ENCODE measurements at regions not wholly inside any gene's neighbourhood (a gene's known extent, or its start where the extent isn't known, plus 50 kb on each side); places are given as distances from the start of the nearest gene placed in this dataset.

DNA sequence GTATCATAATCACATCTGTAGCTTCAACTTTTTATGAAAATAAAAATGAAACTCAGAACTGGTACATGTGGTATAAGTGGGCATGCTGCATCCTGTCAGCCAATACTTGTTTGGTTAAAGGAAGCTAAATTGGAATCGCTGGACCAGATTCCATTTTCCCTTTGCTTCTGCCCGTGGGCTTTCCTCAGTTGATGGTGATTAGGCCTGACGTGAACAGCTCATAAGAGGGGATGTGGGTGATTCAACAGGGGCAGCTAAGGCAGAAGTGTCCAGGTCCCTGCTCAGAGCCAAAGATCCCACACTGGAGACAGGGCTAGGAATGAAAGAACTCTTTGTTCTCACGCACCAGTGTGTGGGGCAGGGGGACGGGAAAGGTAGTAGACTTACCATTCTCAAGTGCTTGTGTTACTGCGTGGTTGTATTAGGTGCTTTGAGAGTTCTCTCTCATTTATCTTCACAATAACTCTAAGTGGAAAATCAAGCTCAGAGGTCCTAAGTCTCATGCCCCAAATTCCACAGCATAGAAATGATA is 63.2 kb upstream of the GUCY1A1 start:
- no peaks in the 10 kb centered on the region for H3K36me3 ChIP-seq (ENCODE audit: control insufficient read depth, insufficient read depth, low read length)
- no peak for DNase-seq (ENCODE audit: low read depth)
- H3K27me3 ChIP-seq (ENCODE audit: control insufficient read depth, insufficient read depth, low read length) = no peaks in the 10 kb centered on the region
- ChIA-PET POLR2A (no interaction called here), CTCF (no interaction called here)
- no peak overlapping the region for H3K4me3 ChIP-seq (ENCODE audit: low read depth, low read length)
- TF ChIP-seq, protein P1, sequence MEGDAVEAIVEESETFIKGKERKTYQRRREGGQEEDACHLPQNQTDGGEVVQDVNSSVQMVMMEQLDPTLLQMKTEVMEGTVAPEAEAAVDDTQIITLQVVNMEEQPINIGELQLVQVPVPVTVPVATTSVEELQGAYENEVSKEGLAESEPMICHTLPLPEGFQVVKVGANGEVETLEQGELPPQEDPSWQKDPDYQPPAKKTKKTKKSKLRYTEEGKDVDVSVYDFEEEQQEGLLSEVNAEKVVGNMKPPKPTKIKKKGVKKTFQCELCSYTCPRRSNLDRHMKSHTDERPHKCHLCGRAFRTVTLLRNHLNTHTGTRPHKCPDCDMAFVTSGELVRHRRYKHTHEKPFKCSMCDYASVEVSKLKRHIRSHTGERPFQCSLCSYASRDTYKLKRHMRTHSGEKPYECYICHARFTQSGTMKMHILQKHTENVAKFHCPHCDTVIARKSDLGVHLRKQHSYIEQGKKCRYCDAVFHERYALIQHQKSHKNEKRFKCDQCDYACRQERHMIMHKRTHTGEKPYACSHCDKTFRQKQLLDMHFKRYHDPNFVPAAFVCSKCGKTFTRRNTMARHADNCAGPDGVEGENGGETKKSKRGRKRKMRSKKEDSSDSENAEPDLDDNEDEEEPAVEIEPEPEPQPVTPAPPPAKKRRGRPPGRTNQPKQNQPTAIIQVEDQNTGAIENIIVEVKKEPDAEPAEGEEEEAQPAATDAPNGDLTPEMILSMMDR (IDR thresholded peaks at IDR 0.05; ENCODE audit: insufficient read depth, low read depth, low read length) = no peak

DNA sequence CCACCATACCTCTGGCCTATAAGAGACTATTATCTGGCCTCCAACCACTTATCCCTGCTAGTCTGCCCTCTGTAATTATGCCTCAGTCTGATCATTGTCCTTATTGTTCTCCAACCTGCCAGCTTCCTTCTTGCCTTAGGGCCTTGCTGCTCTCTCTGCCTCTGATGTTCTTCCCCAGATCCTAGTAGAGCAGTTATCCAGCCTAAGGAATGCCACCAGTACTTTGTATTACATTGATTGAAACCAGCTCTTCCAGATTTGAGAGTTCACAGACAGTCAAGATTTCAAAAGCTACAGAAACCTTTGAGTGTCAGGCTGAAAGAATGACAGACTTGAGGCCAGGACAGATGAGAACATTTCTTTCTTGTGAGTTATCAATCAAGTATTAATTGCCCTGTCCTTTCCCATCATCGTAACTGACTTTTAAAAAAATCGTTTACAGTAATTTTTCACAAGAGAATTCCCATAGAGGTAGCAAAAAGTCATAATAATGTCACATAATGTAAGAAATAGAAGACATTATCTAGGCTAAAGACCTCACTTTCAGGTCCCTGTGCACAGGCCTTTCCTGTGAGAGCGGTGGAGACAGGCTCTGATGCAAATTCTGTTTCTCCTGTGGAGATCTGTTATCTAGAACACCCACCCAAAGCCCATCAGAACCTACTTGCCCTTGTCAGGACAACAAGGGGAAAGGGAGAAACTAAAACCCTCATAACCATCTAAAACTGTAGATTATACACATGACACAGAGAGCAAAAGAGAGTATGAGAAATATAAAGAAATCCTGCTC is 64.1 kb upstream of the GUCY1A1 start:
- Histone ChIP-seq H3K36me3 (ENCODE audit: control insufficient read depth, insufficient read depth, low read length) (no peaks in the 10 kb centered on the region), H3K4me3 (ENCODE audit: low read depth, low read length) (no peak overlapping the region), H3K27me3 (ENCODE audit: control insufficient read depth, insufficient read depth, low read length) (no peaks in the 10 kb centered on the region)
- TF ChIP-seq, protein P1 (IDR thresholded peaks at IDR 0.05; ENCODE audit: insufficient read depth, low read depth, low read length) = no peak
- POLR2A ChIA-PET = no interaction called here
- no peak for DNase-seq (ENCODE audit: low read depth)
- CTCF ChIA-PET = interaction anchor here (0.7 kb wide), 1 partner anchor 103 kb away, joined by 4 read pairs; no protein-coding TSS in a partner anchor

DNA sequence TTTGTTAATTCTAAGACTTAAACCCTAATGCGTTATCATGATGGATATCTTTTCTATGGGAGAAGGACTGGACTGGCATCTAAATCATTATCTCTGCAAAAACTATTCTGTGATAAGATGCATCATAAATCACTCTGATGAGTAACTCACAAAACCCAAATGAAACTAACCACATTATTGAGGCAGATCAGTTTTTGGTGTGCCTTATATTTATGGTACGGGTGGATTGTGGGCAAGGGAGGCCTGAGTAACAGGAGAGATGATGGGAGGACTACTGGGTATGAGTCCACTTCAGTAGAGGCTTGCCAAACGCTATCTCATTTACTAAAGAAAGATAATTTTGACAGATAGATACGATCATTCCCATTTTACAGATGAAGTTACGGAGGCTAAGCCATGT is 66.4 kb upstream of the GUCY1A1 start:
- Histone ChIP-seq H3K36me3 (ENCODE audit: control insufficient read depth, insufficient read depth, low read length) (no peaks in the 10 kb centered on the region), H3K4me3 (ENCODE audit: low read depth, low read length) (no peak overlapping the region), H3K27me3 (ENCODE audit: control insufficient read depth, insufficient read depth, low read length) (no peaks in the 10 kb centered on the region)
- TF ChIP-seq, protein P1 (IDR thresholded peaks at IDR 0.05; ENCODE audit: insufficient read depth, low read depth, low read length) = no peak
- no peak for DNase-seq (ENCODE audit: low read depth)
- ChIA-PET CTCF (no interaction called here), POLR2A (no interaction called here)

DNA sequence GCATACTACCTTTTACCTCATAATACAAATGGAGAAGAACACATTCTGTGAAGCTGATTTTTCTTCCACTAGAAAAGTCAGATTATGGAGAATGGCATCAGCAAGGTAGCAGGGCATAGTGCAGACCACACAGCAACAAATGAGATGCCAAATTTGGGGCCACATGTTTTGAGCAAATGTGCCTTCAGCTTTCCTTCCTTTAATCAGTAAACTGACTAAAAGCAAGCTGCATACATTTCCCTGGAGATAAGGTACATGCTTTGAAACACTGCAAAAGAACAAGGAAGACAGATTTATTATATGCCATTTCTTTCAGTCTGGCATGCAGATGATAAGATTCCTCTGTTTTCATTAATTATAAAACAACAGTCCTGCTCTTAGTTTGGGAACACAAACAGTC is 67.1 kb upstream of the GUCY1A1 start:
- POLR2A ChIA-PET = no interaction called here

GRCh38 chr4:155599085-155599484 is 67.6 kb upstream of the GUCY1A1 start:
- Histone ChIP-seq H3K27me3 (ENCODE audit: control insufficient read depth, insufficient read depth, low read length) (no peaks in the 10 kb centered on the region), H3K4me3 (ENCODE audit: low read depth, low read length) (no peak overlapping the region), H3K36me3 (ENCODE audit: control insufficient read depth, insufficient read depth, low read length) (no peaks in the 10 kb centered on the region)
- CTCF ChIA-PET = interaction anchor here (0.5 kb wide), 1 partner anchor 79 kb away, joined by 3 read pairs; no protein-coding TSS in a partner anchor
- TF ChIP-seq, protein P1 (IDR thresholded peaks at IDR 0.05; ENCODE audit: insufficient read depth, low read depth, low read length) = no peak
- no peak for DNase-seq (ENCODE audit: low read depth)
- POLR2A ChIA-PET = interaction anchor here (0.6 kb wide), 1 partner anchor 245 kb away, joined by 3 read pairs; no protein-coding TSS in a partner anchor

More for the DNA sequence above, 67.1 kb upstream of the GUCY1A1 start:
- CTCF ChIA-PET = no interaction called here
- H3K27me3 ChIP-seq (ENCODE audit: control insufficient read depth, insufficient read depth, low read length) = no peaks in the 10 kb centered on the region
- TF ChIP-seq, protein P1 (IDR thresholded peaks at IDR 0.05; ENCODE audit: insufficient read depth, low read depth, low read length) = no peak
- H3K36me3 ChIP-seq (ENCODE audit: control insufficient read depth, insufficient read depth, low read length) = no peaks in the 10 kb centered on the region
- DNase-seq (ENCODE audit: low read depth) = no peak
- H3K4me3 ChIP-seq (ENCODE audit: low read depth, low read length) = no peak overlapping the region
